ENCODE measurements at regions not wholly inside any gene's neighbourhood (a gene's known extent, or its start where the extent isn't known, plus 50 kb on each side); places are given as distances from the start of the nearest gene placed in this dataset.

DNA sequence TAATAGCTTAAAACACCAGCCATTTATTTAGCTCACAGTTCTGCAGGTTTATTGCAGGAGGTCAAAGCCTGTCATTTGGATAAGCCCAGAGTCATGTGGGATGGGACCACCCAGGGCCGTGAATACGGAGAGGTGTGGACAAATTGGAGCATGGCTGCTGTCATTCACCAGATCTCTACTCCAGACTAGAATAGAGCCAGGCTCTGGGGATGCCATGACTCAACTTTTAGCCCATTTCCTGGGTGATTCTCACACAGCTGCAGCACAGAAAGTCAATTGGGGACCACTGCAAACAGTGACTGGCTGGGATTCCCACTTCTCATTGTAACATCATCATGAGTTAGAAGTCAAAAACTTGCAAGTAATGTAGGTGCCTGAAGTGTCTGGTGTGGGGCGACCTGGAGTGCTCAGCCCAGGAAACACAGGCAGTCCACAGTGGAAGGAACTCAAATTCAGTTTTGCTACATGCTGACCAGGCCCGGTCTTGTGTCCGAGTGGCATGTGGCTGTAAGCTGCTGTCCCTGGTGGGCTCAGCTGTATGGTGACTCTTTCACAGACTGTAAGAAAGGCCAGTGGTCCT is 174.3 kb downstream of the SCP2D1 start:
- H3K9me3 ChIP-seq (replicated peaks in 1 of 3), result no peaks in the 10 kb centered on the region
- DNase-seq, result peak in 1 of 7 donors; percentile 35
- H3K4me3 ChIP-seq, result no peak overlapping the region
- H3K36me3 ChIP-seq (replicated peaks in 1 of 2), result no peaks in the 10 kb centered on the region
- no peak for TF ChIP-seq POLR2A (IDR thresholded peaks at IDR 0.05)
- TF ChIP-seq, protein P1, sequence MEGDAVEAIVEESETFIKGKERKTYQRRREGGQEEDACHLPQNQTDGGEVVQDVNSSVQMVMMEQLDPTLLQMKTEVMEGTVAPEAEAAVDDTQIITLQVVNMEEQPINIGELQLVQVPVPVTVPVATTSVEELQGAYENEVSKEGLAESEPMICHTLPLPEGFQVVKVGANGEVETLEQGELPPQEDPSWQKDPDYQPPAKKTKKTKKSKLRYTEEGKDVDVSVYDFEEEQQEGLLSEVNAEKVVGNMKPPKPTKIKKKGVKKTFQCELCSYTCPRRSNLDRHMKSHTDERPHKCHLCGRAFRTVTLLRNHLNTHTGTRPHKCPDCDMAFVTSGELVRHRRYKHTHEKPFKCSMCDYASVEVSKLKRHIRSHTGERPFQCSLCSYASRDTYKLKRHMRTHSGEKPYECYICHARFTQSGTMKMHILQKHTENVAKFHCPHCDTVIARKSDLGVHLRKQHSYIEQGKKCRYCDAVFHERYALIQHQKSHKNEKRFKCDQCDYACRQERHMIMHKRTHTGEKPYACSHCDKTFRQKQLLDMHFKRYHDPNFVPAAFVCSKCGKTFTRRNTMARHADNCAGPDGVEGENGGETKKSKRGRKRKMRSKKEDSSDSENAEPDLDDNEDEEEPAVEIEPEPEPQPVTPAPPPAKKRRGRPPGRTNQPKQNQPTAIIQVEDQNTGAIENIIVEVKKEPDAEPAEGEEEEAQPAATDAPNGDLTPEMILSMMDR (IDR thresholded peaks at IDR 0.05), result no peak
- H3K27me3 ChIP-seq, result no peaks in the 10 kb centered on the region
- 79 to 93% (median 91%) methylated on average over 5 of the region's 5 CpGs for WGBS, 4 donors
- intact Hi-C loops (cut with DNase I), result no loop called here
- no peak overlapping the region for H3K27ac ChIP-seq
- H3K4me1 ChIP-seq (replicated peaks in 1 of 2), result peaks cover 0 to 7% of the 10 kb centered on the region in 2 donors

DNA sequence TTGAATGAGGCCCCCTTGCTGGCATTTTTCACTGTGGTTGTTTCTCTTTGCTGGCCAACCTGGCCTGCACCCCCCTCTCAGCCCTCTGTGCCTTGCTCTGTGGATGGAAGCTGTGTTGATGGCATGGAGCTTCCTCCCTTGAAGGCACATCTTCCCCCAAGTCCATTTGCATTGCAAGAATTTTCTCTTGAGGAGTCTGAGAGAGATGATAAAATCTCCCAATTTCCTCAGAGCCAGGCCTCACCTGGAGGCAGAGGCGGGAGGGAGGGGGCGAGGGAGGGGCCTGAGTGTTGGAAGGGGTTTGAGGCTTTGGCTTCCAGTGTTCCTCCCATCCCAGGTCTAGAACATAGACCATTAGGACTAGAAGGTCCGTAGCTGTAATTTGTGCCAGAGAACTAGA is 175.1 kb downstream of the SCP2D1 start:
- no peak overlapping the region for H3K27ac ChIP-seq
- no peak for DNase-seq
- intact Hi-C loops (cut with DNase I), result no loop called here
- TF ChIP-seq, protein P1 (IDR thresholded peaks at IDR 0.05), result no peak
- no peak for TF ChIP-seq POLR2A (IDR thresholded peaks at IDR 0.05)
- H3K9me3 ChIP-seq (replicated peaks in 1 of 3), result no peaks in the 10 kb centered on the region
- H3K36me3 ChIP-seq (replicated peaks in 1 of 2), result no peaks in the 10 kb centered on the region
- peaks cover 0 to 7% of the 10 kb centered on the region in 2 donors for H3K4me1 ChIP-seq (replicated peaks in 1 of 2)
- H3K27me3 ChIP-seq, result no peaks in the 10 kb centered on the region
- 60 to 91% (median 83%) methylated on average over 1 to 3 of the region's 3 CpGs for WGBS, 4 donors
- H3K4me3 ChIP-seq, result no peak overlapping the region

DNA sequence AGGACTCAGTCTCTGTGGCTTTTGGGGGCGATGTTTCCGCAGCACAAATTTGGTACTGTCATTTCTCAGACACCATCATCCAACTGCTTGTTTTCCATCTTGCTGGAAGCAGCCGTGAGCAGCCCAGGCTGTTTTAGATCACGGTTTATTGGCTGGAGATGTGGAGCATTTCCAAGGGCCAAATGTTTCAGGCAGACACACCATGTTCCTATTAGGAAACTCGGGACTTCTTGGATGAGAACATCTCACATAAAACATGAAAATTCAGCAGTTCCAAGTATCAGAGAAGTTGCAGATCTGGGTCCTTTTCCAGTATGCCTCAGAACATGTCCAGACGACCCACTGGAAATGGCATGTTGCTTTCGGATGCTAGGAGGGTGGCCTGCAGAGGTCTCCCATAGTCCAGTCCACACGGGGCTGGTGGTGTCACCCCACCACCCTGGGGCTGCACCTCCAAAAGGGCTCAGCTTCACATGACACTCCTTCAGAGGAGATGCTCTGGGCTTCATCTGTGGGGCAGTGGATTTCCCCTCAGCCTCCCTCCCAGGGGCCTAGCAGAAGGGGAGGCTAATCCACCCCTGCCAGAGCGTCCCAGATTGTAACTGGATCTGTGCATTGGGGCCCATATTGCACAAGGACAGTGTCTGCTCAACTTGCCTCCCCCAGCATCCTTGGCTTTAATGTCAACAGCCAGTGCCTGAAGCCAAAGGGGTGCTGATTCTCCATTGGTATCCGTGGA is 176.3 kb downstream of the SCP2D1 start:
- H3K36me3 ChIP-seq (replicated peaks in 1 of 2), result no peaks in the 10 kb centered on the region
- no peaks in the 10 kb centered on the region for H3K9me3 ChIP-seq (replicated peaks in 1 of 3)
- no peak overlapping the region for H3K4me3 ChIP-seq
- H3K4me1 ChIP-seq (replicated peaks in 1 of 2), result peaks cover 0 to 7% of the 10 kb centered on the region in 2 donors
- WGBS, 4 donors, result 64 to 82% (median 78%) methylated on average over 9 to 10 of the region's 10 CpGs
- H3K27ac ChIP-seq, result peak overlapping the region in 1 of 5 donors; percentile 22
- peak in 1 of 7 donors; percentile 47 for DNase-seq
- TF ChIP-seq, protein P1 (IDR thresholded peaks at IDR 0.05), result no peak
- no peak for TF ChIP-seq POLR2A (IDR thresholded peaks at IDR 0.05)
- intact Hi-C loops (cut with DNase I), result no loop called here
- H3K27me3 ChIP-seq, result no peaks in the 10 kb centered on the region

- peaks cover 0 to 7% of the 10 kb centered on the region in 2 donors for H3K4me1 ChIP-seq (replicated peaks in 1 of 2)
- H3K9me3 ChIP-seq (replicated peaks in 1 of 3), result no peaks in the 10 kb centered on the region
- no peak overlapping the region for H3K27ac ChIP-seq
- intact Hi-C loops (cut with DNase I), result no loop called here
- DNase-seq, result peak in 1 of 7 donors; percentile 0
- no peaks in the 10 kb centered on the region for H3K27me3 ChIP-seq
- no peaks in the 10 kb centered on the region for H3K36me3 ChIP-seq (replicated peaks in 1 of 2)
- TF ChIP-seq, protein P1 (IDR thresholded peaks at IDR 0.05), result no peak
- no peak for TF ChIP-seq POLR2A (IDR thresholded peaks at IDR 0.05)
- WGBS, 4 donors, result 73 to 89% (median 80%) methylated on average over 2 of the region's 2 CpGs
- H3K4me3 ChIP-seq, result no peak overlapping the region
Observed at GRCh38 chr20:18991012-18991411, 177.4 kb downstream of the SCP2D1 start.

Data from adrenal gland (tissue), 9 donors.